SK-N-DZ (cell line): ENCODE measurements at regions not wholly inside any gene's neighbourhood (a gene's known extent, or its start where the extent isn't known, plus 50 kb on each side); places are given as distances from the start of the nearest gene placed in this dataset.

Experiments
- DNase-seq: peaks from one replicate; pipeline ENCODE4 v3.0.0-alpha.2; 2015; ENCODE audit warnings: low spot score

DNA sequence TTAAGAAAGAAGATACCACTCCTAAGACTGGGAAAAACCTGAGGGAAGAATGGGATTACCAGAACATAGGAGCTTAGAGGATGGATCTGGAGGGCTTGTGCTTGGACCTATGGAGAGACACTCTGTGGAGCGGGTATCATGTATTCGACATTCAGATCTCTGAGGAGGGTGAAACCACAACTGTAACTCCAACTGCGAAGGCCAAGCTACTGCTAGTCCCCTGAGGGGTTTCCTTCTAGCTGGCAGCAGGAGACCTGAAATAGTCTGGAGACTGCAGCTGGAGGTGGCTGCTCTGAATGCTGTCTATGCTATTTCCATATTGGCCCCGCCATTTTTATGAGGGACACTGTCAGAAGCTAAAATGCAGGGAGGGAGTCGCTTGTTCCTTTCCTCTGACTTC, 462.3 kb downstream of the PTPRC start:
- DNase-seq: no peak

DNA sequence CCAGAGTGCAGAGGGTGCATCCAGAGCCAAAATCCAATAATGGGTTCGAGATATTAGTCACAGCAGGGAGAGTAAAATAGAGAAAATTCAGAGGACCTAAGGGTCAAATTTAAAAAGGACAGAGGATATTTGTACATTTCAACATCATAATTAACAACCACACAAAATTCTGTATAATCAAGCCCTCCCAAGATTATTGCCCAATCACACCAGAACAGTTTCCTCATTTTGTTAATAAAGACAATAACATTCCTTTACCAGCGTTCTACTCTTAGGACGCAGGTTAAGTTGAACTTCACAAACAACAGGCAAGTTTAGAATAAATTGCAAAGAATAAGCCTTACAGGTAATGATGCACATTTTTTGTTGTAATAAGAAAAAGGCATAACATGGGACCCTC, 462.8 kb downstream of the PTPRC start:
- no peak for DNase-seq

DNA sequence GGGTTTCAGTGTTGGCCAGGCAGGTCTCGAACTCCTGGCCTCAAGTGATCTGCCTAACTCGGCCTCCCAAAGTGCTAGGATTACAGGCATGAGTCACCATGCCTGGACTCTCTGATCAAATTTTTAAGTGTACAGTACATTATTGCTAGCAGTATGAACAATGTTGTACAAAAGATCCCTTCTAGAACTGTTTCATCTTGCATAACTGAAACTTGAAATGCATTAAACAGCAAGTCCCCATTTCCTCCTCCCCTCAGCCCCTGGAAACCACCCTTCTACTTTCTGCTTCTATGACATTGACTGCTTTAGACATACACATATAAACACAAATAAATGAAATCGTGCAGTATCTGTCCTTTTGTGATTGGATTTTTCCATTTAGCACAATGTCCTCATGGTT, 463.4 kb downstream of the PTPRC start:
- DNase-seq: no peak

DNA sequence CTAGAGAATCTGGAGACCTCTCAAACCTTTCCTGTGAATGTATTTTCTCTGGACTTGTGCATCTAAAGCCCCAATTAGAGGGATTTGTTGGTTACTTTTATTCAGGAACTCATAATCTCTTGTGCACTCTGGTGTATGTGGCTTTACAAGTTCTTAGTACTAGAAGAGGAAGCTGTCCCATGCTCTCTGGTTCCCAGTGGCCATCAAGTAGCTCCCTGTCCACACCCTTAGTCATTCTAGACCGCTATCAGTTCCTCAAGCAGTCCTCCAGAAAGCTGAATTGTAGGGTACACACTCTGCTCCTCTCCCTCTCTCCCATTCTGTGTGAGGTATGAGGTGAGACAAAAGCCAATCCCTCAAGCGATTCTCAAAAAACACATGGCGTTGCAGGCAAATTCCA, 470.3 kb downstream of the PTPRC start:
- DNase-seq: no peak

DNA sequence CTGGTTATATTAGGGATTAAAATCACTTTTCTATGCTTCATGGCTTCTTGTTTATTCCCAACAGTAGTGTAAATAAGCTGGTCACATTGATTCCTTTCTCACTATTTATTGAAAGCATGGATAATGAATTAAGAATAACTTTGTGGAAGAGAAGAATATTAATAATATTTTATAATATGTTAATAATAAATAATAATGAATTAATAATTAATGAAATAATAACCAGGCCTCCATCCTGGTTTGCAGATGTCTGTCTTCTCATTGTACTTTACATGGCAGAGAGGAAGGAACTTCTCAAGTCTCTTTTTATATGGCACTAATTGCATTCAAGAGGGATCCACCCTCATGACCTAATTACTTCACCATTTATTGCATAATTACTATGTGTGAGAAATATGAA, 473.5 kb downstream of the PTPRC start:
- DNase-seq: no peak

DNA sequence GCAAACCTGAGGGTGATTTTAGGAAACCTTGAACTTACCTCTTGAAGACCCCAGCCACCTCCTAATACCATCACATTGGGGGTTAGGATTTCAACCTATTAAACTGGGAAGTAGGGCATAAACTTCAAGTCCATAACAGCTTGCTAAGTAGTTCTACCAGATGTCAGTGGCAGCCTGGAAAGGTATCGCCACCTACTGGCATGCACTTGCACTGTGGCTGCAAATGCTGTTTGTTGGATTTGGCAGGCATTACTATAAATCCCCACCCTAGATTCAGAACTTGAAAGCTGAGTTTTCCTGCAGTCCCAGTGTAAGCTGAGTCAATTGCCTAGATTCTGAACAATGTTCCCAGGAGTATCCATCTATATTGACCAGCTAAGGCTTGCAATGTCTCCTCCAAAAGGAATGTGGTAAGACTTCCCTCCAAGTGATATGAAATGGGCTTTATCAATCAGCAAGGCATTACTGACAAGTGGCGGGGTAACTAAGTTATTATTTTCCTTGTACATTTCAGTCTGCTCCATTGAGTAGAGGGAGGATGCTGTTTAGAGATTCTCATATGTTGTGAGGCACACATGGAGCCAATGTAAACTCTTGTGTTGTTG, 474.5 kb downstream of the PTPRC start:
- DNase-seq: peak; percentile 43

DNA sequence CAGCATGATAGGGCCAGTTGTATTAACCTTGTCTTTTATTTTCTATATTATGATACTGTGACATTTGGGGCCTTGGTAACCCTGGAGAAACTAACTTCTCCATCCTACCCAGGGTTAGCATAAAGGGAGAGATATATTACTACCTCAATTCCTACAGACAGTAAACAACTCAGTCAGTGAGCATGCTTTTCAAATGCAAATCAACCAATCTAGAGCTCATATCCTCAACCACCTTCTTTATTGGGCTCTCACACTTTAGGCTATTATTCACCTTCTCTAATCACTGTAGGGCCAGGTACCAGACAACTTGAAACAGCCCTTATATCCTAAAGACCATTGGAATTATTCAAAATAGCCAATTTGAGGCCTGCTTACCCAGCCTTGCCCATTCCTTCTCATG, 477.6 kb downstream of the PTPRC start:
- no peak for DNase-seq

DNA sequence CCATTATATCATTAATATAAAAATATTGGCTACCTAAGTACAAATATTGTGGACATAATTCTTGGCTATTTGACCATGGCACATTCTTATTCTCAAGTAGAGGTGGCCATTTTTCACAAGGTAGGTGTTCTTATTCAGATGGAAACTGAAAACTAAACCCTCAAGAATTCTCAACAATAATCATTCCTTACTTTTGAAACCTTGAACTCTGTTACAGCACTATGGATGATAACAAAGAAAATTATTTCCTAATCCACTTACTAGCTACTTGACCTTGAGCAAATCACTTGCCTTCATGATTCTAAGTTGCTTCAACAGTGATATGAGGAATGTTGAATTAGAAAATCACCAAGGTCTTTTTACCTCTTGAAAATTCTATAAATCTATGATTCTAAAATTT, 482.2 kb downstream of the PTPRC start:
- DNase-seq: no peak

DNA sequence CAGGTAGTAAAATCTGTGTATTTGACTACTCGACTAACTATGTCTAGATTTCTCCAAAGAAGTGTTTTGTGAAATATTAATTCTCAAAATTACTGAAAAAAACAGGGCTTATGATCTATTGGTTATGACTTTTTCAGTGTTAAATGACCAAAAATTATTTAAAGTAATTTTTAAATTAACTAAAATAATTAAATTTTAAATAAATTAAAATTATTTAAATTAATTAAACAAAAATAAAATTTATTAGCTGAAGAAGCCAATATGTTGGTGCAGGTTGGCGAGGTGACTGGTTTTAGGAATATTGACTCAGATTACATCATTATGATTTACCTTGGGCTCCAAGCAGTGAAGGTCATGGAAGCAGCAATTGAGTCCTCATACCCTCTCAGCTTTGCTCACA, 483.2 kb downstream of the PTPRC start:
- no peak for DNase-seq

DNA sequence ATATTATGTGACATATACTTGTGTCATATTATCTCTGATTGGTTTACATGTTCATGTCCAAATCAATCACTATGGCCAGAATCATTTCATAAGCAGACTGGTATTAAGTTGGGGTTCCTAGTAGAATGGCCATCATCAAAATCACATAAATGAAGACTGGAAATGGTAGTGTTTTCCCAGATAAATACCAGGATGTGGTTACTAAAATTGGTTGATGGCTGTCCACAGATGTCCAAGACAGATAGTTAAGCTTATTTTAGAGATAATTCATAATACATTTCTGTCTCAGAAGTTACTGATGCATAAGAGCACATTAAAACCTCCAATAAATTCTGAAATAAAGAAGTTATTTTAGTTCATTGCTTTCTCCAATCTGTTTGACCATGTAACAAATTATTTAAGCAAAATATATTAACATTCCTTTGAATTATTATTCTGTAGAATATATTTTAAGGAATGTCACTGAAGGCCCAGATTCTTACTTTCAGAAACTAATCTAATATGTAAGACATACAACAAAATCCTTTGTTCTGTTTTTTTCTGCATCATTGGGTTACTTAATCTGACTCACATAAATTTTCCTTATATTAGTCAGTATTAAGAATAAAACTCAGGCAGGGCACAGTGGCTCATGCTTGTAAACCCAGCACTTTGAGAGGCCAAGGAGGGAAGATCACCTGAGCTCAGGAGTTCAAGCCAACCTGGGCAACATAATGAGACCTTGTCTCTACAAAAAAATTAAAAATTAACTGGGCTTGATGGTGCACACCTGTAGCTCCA, 483.9 kb downstream of the PTPRC start:
- DNase-seq: no peak

DNA sequence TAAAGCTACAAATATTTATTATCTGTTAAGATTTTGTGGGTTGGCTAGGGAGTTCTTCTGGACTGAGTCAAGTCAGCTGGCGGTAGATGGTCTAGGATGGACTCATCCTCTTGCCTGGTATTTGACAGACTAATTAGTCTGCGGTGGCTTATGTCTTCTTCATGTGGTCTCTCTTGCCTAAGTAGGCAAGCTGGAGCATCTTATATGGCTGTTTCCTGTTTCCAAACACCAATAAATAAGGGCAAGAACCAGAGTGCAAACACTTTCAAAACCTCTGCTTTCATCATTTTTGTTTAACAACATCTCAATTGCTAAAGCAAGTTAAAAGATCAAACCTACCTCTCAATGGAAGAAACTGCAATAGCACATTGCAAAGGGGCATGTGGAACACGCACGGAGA, 484.8 kb downstream of the PTPRC start:
- no peak for DNase-seq

DNA sequence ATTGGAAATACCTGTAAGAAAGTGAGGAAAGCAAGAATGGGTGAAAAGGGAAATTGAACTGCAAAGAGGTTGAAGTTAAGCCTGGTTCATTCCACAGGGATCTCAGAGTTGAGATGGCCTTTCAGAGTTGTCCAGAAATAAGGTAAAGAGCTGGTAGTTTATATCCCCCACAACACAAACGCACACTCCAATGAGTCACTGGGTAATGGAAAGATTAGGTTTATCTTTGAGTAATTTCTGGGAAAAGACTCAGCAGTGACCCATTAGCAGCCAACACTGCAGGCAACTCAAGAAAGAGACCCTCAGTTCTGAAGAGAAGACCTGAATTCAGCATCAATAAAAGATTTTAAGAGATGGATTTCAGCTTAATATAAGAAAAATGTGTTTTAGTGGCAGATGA, 485.5 kb downstream of the PTPRC start:
- DNase-seq: no peak

DNA sequence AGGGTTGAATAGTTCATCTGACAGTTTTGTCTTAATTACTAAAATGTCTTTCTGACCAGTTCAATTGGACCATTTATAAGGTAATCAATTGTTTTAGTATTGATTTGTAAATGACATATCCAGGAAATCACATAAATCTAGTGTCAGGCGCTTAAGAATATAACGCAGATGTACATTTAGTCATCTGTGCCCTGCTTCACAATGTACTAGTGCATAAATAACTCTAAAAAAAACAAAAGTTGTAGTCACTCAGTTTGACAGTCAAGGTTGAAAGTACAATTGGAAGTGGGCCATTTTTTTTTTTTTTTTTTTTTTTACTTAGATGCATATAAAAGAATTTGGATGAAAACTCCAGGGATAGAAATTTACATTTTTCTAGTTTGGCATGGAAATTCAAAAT, 490.4 kb downstream of the PTPRC start:
- no peak for DNase-seq

DNA sequence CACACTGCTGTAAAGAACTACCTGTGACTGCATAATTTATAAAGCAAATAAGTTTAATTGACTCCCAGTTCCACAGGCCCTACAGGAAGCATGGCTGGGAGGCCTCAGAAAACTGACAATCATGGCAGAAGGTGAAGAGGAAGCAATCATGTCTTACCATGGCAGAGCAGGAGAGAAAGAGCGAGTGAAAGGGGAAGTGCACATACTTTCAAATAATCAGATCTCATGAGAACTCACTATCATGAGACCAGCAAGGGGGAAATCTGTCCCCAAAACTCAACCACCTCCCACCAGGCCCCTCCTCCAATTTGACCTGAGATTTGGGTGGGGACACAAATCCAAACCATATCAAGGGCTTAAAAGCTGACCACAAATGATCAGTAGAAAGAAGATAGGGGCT, 493.2 kb downstream of the PTPRC start:
- DNase-seq: no peak

DNA sequence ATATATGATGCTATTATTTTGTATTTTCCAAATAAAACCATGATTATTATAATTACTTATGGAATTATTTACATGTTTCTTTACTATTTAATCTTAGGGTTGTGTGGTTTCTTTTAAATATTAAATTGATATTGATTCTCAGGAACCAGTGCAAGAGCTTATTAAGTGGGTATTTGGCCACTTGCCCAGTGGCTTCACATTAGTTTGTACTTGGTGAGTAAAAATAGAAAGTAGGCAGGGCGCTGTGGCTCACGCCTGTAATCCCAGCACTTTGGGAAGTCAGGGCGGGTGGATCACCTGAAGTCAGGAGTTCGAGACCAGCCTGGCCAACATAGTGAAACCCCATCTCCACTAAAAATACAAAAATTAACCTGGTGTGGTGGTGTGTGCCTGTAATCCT, 497.1 kb downstream of the PTPRC start:
- DNase-seq: no peak

DNA sequence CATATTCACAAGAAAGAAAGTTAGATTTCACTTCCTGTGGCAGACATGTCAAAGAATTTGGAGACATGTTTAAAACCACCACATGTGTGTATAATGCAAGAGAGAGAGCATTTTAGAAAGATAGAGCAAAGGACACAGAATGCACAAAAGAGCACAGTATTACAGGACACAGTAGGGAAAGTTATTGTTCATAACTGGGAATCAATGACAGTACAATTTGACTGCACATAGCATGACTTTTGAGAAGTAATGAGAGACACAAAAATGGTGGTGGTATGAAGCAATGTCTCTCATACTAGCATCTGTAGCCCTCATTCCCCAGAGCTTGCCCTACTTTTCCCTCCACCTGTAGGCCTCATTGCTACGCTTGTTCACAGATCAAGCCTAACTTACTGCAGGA, 499.2 kb downstream of the PTPRC start:
- no peak for DNase-seq

DNA sequence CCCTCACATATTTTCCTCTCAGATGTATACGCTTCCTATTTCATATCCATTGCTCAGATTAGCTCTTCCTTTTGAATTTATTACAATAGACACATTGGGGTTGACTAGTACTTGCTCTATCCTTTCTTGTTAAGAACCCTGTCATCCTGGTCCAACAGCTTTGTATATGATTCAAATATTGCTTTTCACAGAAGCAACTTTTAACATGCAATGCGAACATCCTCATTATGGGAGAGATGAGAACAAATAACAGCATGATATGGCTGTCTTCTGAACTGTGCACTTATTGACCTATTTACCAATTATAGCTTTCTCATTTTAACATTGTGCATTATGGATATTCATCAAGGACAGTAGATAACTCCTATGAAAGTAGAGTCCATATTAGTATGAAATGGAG, 510.8 kb downstream of the PTPRC start:
- no peak for DNase-seq

DNA sequence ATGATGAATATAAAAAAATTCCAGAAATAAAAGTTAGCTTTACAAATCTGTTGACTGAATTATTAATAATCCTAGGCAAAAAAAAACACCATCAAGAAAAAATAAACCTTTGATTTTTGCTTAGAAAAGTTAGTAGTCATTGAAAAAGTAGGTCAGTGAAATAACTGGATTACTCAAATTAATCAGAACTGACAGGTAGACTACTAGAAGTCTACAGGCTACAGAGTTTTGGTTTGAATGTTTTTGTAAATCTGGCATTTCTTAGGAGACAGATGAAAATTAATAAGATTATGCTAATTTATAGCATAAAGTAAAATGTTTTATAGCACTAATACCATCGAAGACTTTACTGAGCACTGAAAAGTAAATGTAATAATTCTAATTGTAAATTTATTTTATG, 511.9 kb downstream of the PTPRC start:
- DNase-seq: no peak

DNA sequence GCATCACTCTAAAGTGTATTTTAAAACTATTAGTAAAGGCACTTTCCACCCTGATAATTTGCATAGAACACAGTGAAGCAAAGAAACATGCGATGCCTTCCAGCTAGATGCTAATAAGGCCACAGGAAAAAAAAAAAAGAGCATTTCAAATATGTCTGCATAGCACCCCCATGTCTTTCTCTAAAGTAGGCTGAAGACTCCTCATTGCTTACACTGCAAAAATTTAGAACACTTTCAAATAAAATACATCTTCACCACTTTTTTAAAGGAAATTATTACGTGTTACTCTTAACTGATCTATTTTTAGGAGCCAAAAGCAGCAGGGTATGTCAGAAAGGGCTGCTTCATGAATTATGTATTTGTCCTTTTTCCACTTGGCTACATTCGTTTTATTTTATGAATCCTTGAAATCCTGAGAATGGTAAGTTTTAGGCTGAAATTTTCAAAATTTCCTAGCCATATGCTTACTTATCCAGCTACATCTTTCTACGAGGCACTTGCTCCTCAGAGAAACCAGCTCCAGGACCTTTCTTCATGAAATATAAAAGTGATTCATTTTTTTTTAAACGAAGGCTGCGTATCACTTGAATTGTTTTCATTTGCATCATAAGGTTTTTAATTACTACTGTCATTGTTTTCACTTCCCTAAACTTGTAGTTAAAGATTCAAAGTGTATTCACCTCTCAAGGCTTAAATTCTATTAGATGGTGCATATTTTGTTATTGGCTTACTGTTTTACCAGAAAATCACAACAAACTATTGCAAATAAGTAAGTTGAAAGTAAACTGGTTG, 513.0 kb downstream of the PTPRC start:
- no peak for DNase-seq

DNA sequence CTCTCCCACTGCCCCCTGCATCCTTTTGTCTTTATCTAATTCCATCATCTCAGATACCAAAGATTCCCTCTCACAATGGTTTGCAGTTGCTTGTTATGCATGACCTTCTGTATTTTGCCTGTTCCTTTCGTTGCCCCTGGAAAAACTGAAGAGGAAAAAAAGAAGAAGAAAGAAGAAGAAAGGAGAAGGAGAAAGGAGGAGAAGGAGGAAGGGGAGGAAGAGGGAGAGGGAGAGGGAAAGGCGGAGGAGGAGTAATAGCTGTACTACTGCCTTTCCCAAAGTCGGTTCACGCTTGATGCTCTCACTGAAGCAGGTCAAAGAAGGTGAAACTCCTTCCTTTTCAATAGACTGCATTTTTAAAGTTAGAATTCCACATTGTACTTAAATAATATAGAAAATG, 513.8 kb downstream of the PTPRC start:
- DNase-seq: no peak

DNA sequence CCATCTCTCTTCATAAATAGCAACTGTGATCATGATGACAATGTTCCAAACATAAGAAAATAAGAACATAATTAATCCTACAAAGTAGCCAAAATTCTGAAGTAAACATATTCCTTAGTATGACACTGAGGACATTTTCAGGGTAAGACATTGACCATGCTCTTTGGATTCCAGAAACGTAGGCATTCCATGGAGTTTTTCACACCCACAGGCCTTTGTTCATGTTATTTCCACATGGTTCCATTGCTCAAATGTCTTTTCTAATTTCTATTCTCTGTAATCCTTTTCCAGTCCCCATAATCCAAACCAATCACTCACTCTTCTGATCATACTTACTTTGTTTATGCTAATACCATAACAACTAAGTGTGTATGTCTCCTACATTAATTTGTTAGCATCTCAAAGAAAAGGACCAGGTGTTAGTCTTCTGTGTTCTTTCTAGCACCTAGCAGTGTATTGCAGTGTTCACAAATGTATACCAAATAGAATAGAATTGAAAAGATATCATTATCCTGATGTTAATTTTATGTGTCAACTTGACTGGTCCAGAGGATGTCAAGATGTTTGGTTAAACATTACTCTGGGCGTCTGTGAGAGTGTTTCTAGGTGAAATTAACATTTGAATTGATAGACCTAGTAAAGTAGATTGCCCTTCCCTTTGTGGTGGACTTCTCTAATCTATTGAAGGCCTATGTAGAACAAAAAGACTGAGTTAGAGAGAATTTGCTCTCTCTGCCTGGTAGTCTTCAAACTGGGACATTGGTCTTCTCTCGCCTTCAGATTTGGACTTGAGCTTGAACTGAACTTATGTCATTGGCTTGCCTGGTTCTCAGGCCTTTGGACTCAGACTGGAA, 516.6 kb downstream of the PTPRC start:
- DNase-seq: no peak

DNA sequence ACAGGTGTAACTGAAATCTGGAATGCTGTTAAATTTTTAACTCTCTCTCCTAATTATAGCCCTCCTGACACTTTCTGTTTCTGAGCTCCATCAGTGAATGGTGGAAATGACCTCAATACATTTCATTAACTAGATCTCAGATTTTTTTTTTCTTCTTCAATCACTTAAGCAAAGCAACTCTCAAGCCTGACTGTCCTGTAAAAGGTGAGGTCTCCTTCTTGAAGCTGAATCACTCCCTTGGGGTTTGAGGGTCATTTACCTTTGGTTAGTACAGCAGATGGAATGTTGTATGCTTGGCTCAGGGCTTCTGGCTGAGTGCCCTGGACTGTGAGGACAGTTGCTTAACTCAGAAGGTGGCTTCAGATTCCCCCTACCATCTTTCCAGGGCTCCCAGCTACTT, 518.7 kb downstream of the PTPRC start:
- no peak for DNase-seq
